HPDE6-E6E7 (cell line): ENCODE measurements at regions not wholly inside any gene's neighbourhood (a gene's known extent, or its start where the extent isn't known, plus 50 kb on each side); places are given as distances from the start of the nearest gene placed in this dataset.

Experiments
- DNase-seq: peaks from one replicate; pipeline ENCODE4 v3.0.0; 2011; ENCODE audit warnings: missing footprints; ENCODE audit errors: extremely low spot score

GRCh38 chrX:118167361-118167760, 50.8 kb upstream of the KLHL13 start:
- DNase-seq, result no peak

GRCh38 chrX:118171356-118171755, 54.7 kb upstream of the KLHL13 start:
- DNase-seq, result no peak

GRCh38 chrX:118174516-118175098, 58.0 kb upstream of the KLHL13 start:
- no peak for DNase-seq

GRCh38 chrX:118177708-118178107, 61.1 kb upstream of the KLHL13 start:
- no peak for DNase-seq

GRCh38 chrX:118178450-118178849, 61.8 kb upstream of the KLHL13 start:
- DNase-seq, result no peak

- DNase-seq, result no peak
These were observed 62.6 kb upstream of the KLHL13 start for GRCh38 chrX:118179161-118179560.

- DNase-seq, result no peak
These were observed 63.1 kb upstream of the KLHL13 start for GRCh38 chrX:118179718-118180117.

- no peak for DNase-seq
These were observed 64.4 kb upstream of the KLHL13 start for GRCh38 chrX:118181030-118181429.

- no peak for DNase-seq
These were observed 65.4 kb upstream of the KLHL13 start for GRCh38 chrX:118182025-118182424.

- DNase-seq, result no peak
These were observed 66.1 kb upstream of the KLHL13 start for GRCh38 chrX:118182681-118183080.

GRCh38 chrX:118183606-118184005, 67.0 kb upstream of the KLHL13 start:
- no peak for DNase-seq

- no peak for DNase-seq
These were observed 70.5 kb upstream of the KLHL13 start for GRCh38 chrX:118187100-118187499.

GRCh38 chrX:118189000-118189399, 72.4 kb upstream of the KLHL13 start:
- DNase-seq, result no peak

GRCh38 chrX:118189628-118190027, 73.0 kb upstream of the KLHL13 start:
- DNase-seq, result no peak

- no peak for DNase-seq
These were observed 81.1 kb upstream of the KLHL13 start for GRCh38 chrX:118197730-118198129.

- no peak for DNase-seq
These were observed 82.0 kb upstream of the KLHL13 start for GRCh38 chrX:118198577-118198976.

- no peak for DNase-seq
These were observed 83.4 kb upstream of the KLHL13 start for GRCh38 chrX:118199997-118200396.

- DNase-seq, result no peak
These were observed 89.1 kb upstream of the KLHL13 start for GRCh38 chrX:118205421-118206395.

GRCh38 chrX:118207831-118208453, 91.3 kb upstream of the KLHL13 start:
- DNase-seq, result no peak

- DNase-seq, result no peak
These were observed 91.9 kb upstream of the KLHL13 start for GRCh38 chrX:118208481-118208880.

GRCh38 chrX:118211891-118212816, 95.5 kb upstream of the KLHL13 start:
- no peak for DNase-seq

GRCh38 chrX:118212817-118213183, 96.2 kb upstream of the KLHL13 start:
- no peak for DNase-seq
